MCF 10A (cell line): ENCODE measurements at regions not wholly inside any gene's neighbourhood (a gene's known extent, or its start where the extent isn't known, plus 50 kb on each side); places are given as distances from the start of the nearest gene placed in this dataset.

Experiments
- BruUV-seq: library from RNA; stranded (reverse); fragments of 400-500 nt; replicated peaks from 2 replicates; lab custom pipeline; 2021; lab: Mats Ljungman, UMichigan
- CTCF ChIA-PET: fragments of 300-600 bp; sonication (Branson Sonifier 250); formaldehyde crosslinking; extraction: SDS; loops from one replicate; lab custom pipeline; 2021; ENCODE audit warnings: antibody characterized with exemption, inconsistent platforms; lab: Yijun Ruan, JAX
- POLR2A ChIA-PET: fragments of 300-600, 350-650 bp; sonication (Branson Sonifier 250); formaldehyde crosslinking; extraction: SDS; loops from one replicate; lab custom pipeline; 2020; ENCODE audit warnings: antibody characterized with exemption, inconsistent platforms; lab: Yijun Ruan, JAX
- DNase-seq: peaks from one replicate; pipeline ENCODE4 v3.0.0-alpha.2; 2018; ENCODE audit not compliant: unreplicated experiment
- H3K27ac Mint-ChIP-seq: one replicate; pipeline ENCODE4 v1.8.0; 2022; ENCODE audit warnings: mild to moderate bottlenecking, low read depth, mixed read lengths; ENCODE audit not compliant: unreplicated experiment
- H3K27me3 Mint-ChIP-seq: one replicate; pipeline ENCODE4 v1.8.0; 2022; ENCODE audit warnings: mixed read lengths; ENCODE audit not compliant: insufficient read depth, unreplicated experiment
- H3K36me3 Mint-ChIP-seq: one replicate; pipeline ENCODE4 v1.8.0; 2022; ENCODE audit warnings: mild to moderate bottlenecking, moderate library complexity, mixed read lengths; ENCODE audit not compliant: insufficient read depth, unreplicated experiment
- H3K4me1 Mint-ChIP-seq: one replicate; pipeline ENCODE4 v1.8.0; 2022; ENCODE audit warnings: mixed read lengths; ENCODE audit not compliant: insufficient read depth, unreplicated experiment
- H3K4me3 Mint-ChIP-seq: one replicate; pipeline ENCODE4 v1.8.0; 2022; ENCODE audit warnings: mild to moderate bottlenecking, moderate library complexity, mixed read lengths; ENCODE audit not compliant: unreplicated experiment
- H3K9me3 Mint-ChIP-seq: one replicate; pipeline ENCODE4 v1.8.0; 2022; ENCODE audit warnings: mixed read lengths; ENCODE audit not compliant: unreplicated experiment
- intact Hi-C: fragments of 100-400 bp; cut with micrococcal nuclease; formaldehyde crosslinking; loops from 2 replicates; pipeline ENCODE4 v1.14.1; 2022
- TF ChIP-seq, protein P1 (sequence below): fragments of 200-600 bp; IDR thresholded peaks from one replicate; pipeline ENCODE4 v1.8.0; 2022; ENCODE audit warnings: antibody characterized with exemption, mild to moderate bottlenecking; ENCODE audit not compliant: unreplicated experiment

DNA sequence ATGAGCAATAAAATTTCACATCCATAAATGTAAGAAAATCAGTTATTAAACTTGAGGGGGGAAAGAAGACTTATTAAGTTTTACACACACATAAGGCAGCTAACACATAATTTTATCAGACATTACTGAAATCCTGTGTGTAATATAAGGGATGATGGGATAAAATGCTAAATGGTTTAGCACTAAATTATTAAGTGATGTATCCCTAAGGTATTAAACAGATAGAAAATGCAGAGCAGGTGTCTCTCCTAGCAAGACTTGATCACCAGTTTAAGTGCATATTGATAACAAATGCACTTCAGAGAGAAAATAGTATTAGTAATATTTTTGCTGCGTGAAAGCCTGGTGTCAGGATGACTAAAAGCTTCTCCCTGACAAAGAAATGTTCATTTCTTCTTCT, 172.8 kb upstream of the ZFP64 start:
- no peaks in the 10 kb centered on the region for H3K36me3 Mint-ChIP-seq
- no peak for DNase-seq
- BruUV-seq: no TSS peak
- peaks cover 28% of the 10 kb centered on the region for H3K27me3 Mint-ChIP-seq
- no peak overlapping the region for H3K4me3 Mint-ChIP-seq
- no peaks in the 10 kb centered on the region for H3K4me1 Mint-ChIP-seq
- POLR2A ChIA-PET: interaction anchor here (0.6 kb wide), 1 partner anchor 1155 kb away, joined by 3 read pairs; no protein-coding TSS in a partner anchor
- TF ChIP-seq, protein P1, sequence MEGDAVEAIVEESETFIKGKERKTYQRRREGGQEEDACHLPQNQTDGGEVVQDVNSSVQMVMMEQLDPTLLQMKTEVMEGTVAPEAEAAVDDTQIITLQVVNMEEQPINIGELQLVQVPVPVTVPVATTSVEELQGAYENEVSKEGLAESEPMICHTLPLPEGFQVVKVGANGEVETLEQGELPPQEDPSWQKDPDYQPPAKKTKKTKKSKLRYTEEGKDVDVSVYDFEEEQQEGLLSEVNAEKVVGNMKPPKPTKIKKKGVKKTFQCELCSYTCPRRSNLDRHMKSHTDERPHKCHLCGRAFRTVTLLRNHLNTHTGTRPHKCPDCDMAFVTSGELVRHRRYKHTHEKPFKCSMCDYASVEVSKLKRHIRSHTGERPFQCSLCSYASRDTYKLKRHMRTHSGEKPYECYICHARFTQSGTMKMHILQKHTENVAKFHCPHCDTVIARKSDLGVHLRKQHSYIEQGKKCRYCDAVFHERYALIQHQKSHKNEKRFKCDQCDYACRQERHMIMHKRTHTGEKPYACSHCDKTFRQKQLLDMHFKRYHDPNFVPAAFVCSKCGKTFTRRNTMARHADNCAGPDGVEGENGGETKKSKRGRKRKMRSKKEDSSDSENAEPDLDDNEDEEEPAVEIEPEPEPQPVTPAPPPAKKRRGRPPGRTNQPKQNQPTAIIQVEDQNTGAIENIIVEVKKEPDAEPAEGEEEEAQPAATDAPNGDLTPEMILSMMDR: no peak
- CTCF ChIA-PET: interaction anchor here (0.6 kb wide), 1 partner anchor 31 kb away, joined by 3 read pairs; no protein-coding TSS in a partner anchor
- H3K9me3 Mint-ChIP-seq: peaks cover 9% of the 10 kb centered on the region
- intact Hi-C loops: no loop called here
- no peak overlapping the region for H3K27ac Mint-ChIP-seq

DNA sequence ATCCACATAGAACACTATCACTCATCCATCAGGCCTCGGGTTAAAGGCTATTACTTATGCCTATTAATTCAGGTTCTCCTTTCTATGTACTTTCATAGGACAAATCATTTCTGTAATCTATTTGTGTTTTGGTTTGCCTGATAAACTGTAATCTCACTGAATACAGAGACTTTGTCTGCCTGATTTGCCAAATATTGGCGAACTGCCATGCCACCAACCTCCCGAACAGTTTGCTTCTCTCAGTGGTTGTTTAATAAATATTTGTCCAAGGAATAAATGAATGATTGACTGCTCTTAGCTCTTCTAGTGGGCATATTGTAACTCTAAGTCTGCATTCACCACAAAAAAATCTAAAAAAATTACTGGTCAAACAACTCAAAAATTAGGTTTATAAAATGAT, 170.1 kb upstream of the ZFP64 start:
- ChIA-PET CTCF (interaction anchor here (0.6 kb wide), 1 partner anchor 25 kb away, joined by 4 read pairs; no protein-coding TSS in a partner anchor), POLR2A (no interaction called here)
- peaks cover 9% of the 10 kb centered on the region for H3K9me3 Mint-ChIP-seq
- TF ChIP-seq, protein P1: no peak
- DNase-seq: no peak
- H3K27me3 Mint-ChIP-seq: peaks cover 27% of the 10 kb centered on the region
- no peak overlapping the region for H3K27ac Mint-ChIP-seq
- no peaks in the 10 kb centered on the region for H3K4me1 Mint-ChIP-seq
- BruUV-seq: no TSS peak
- H3K36me3 Mint-ChIP-seq: no peaks in the 10 kb centered on the region
- no peak overlapping the region for H3K4me3 Mint-ChIP-seq
- intact Hi-C loops: no loop called here

DNA sequence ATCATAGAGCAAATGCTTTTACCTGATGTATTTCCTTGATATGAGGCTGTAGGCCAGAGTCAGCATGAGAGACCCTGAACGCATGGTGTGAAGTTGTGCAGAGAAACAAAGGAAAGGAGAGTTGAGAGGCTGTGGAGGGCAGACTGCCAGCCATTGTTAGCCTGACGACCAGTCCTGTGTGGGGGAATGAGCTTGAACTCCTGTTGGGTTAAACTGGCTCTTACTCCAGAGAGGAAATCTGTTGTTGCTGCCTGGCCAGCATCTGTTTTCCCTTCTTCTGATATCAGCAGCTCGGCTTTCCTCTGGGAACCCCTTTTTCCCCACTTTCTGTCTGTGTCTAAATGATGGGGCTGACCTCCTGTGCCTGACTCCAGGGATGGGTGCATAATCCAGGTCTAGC, 158.2 kb upstream of the ZFP64 start:
- POLR2A ChIA-PET: no interaction called here
- Mint-ChIP-seq H3K4me1 (no peaks in the 10 kb centered on the region), H3K9me3 (no peaks in the 10 kb centered on the region), H3K27me3 (peaks cover 45% of the 10 kb centered on the region), H3K27ac (no peak overlapping the region), H3K36me3 (no peaks in the 10 kb centered on the region), H3K4me3 (no peak overlapping the region)
- DNase-seq: no peak
- TF ChIP-seq, protein P1: no peak
- CTCF ChIA-PET: interaction anchor here (0.9 to 1.2 kb wide), 2 partner anchors 29 to 31 kb away, joined by 3 read pairs; no protein-coding TSS in a partner anchor
- intact Hi-C loops: no loop called here
- BruUV-seq: no TSS peak

DNA sequence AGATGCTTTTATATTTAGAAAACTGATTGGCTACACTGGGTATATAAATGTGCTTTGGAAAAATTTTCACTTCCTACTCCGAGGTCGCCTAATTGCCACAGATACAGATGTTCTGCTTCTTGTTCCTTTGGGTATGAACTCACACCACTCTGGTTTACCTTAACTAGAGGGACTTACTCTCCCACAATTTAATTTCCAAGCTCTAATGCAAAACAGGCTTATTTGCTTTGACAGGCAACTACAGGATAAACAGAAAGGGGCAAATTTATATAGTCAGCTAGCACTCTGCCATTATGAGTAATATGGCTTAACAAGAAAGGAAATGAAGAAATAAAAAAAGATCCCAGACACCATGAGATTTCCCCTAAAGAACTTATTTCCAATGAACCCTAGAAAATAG, 156.9 kb upstream of the ZFP64 start:
- ChIA-PET CTCF (no interaction called here), POLR2A (no interaction called here)
- Mint-ChIP-seq H3K36me3 (no peaks in the 10 kb centered on the region), H3K9me3 (no peaks in the 10 kb centered on the region), H3K27ac (no peak overlapping the region), H3K4me3 (no peak overlapping the region), H3K4me1 (no peaks in the 10 kb centered on the region), H3K27me3 (peaks cover 49% of the 10 kb centered on the region)
- intact Hi-C loops: no loop called here
- TF ChIP-seq, protein P1: no peak
- BruUV-seq: no TSS peak
- no peak for DNase-seq
